HG02973 (cell line): ENCODE measurements at regions not wholly inside any gene's neighbourhood (a gene's known extent, or its start where the extent isn't known, plus 50 kb on each side); places are given as distances from the start of the nearest gene placed in this dataset.

Experiments used
- ATAC-seq: cut with Tn5 transposase; IDR thresholded peaks from one replicate; pipeline ENCODE4 v1.9.1; 2021; ENCODE audit warnings: moderate library complexity; ENCODE audit not compliant: unreplicated experiment

- no peak for ATAC-seq
These were observed 101.0 kb upstream of the NT5C1B start for GRCh38 chr2:18690342-18690741.

- no peak for ATAC-seq
These were observed 95.1 kb upstream of the NT5C1B start for GRCh38 chr2:18684206-18685038.

- ATAC-seq: no peak
These were observed 93.3 kb upstream of the NT5C1B start for GRCh38 chr2:18682681-18683080.

- no peak for ATAC-seq
These were observed 87.9 kb upstream of the NT5C1B start for GRCh38 chr2:18677280-18677679.

- ATAC-seq: no peak
These were observed 84.9 kb upstream of the NT5C1B start for GRCh38 chr2:18674309-18674708.

- no peak for ATAC-seq
These were observed 82.0 kb upstream of the NT5C1B start for GRCh38 chr2:18671363-18671762.

GRCh38 chr2:18668221-18668620 lies 78.9 kb upstream of the NT5C1B start:
- ATAC-seq: no peak

- ATAC-seq: no peak
These were observed 75.1 kb upstream of the NT5C1B start for GRCh38 chr2:18664421-18664820.

GRCh38 chr2:18663861-18664260 lies 74.5 kb upstream of the NT5C1B start:
- no peak for ATAC-seq

GRCh38 chr2:18662689-18663088 lies 73.3 kb upstream of the NT5C1B start:
- no peak for ATAC-seq

- no peak for ATAC-seq
These were observed 70.5 kb upstream of the NT5C1B start for GRCh38 chr2:18659915-18660314.

- no peak for ATAC-seq
These were observed 66.7 kb upstream of the NT5C1B start for GRCh38 chr2:18656048-18656447.

GRCh38 chr2:18651842-18652774 lies 62.7 kb upstream of the NT5C1B start:
- no peak for ATAC-seq

GRCh38 chr2:18650221-18650620 lies 60.9 kb upstream of the NT5C1B start:
- no peak for ATAC-seq

GRCh38 chr2:18649502-18650135 lies 60.2 kb upstream of the NT5C1B start:
- ATAC-seq: no peak

GRCh38 chr2:18648161-18648560 lies 58.8 kb upstream of the NT5C1B start:
- no peak for ATAC-seq

- ATAC-seq: no peak
These were observed 58.4 kb upstream of the NT5C1B start for GRCh38 chr2:18647731-18648130.

GRCh38 chr2:18645315-18645714 lies 55.9 kb upstream of the NT5C1B start:
- ATAC-seq: no peak

GRCh38 chr2:18644115-18644462 lies 54.7 kb upstream of the NT5C1B start:
- ATAC-seq: no peak

GRCh38 chr2:18643326-18644114 lies 54.2 kb upstream of the NT5C1B start:
- no peak for ATAC-seq

- no peak for ATAC-seq
These were observed 52.5 kb upstream of the NT5C1B start for GRCh38 chr2:18641823-18642222.
